Nephron (organoid): ENCODE measurements at regions not wholly inside any gene's neighbourhood (a gene's known extent, or its start where the extent isn't known, plus 50 kb on each side); places are given as distances from the start of the nearest gene placed in this dataset.

Source experiments
- H3K27ac Mint-ChIP-seq, 3 experiments: 2 replicates each; pipeline ENCODE4 v1.8.0; 2020; ENCODE audit warnings: mixed read lengths in 3 of 3, mild to moderate bottlenecking in 2 of 3, moderate library complexity in 1 of 3
- H3K27me3 Mint-ChIP-seq: 2 replicates; pipeline ENCODE4 v1.8.0; 2021; ENCODE audit warnings: low read depth, mild to moderate bottlenecking, moderate library complexity, mixed read lengths
- H3K36me3 Mint-ChIP-seq: 2 replicates; pipeline ENCODE4 v1.8.0; 2020; ENCODE audit warnings: low read depth, mixed read lengths
- H3K4me1 Mint-ChIP-seq: 2 replicates; pipeline ENCODE4 v1.8.0; 2020; ENCODE audit warnings: mixed read lengths
- H3K4me3 Mint-ChIP-seq, 3 experiments: 2 replicates each; pipeline ENCODE4 v1.8.0; 2020; ENCODE audit warnings: mild to moderate bottlenecking in 3 of 3, mixed read lengths in 3 of 3, moderate library complexity in 2 of 3
- H3K9me3 Mint-ChIP-seq: 2 replicates; pipeline ENCODE4 v1.8.0; 2020; ENCODE audit warnings: mixed read lengths
- CTCF ChIP-seq, 3 experiments: fragments of 200-600 bp; sonication (generic); IDR thresholded peaks; one replicate each; pipeline ENCODE4 v1.5.0; 2021; ENCODE audit warnings: antibody characterized with exemption in 3 of 3; ENCODE audit not compliant: unreplicated experiment in 3 of 3

GRCh38 chrX:25180242-25180641, 164.5 kb upstream of the ARX start:
- TF ChIP-seq CTCF (IDR thresholded peaks at IDR 0.05; ENCODE audit: unreplicated experiment in 3 of 3), result no peak
- Mint-ChIP-seq H3K27me3 (peaks cover 18% of the 10 kb centered on the region), H3K4me1 (peaks cover 12% of the 10 kb centered on the region), H3K9me3 (no peaks in the 10 kb centered on the region), H3K36me3 (no peaks in the 10 kb centered on the region), H3K27ac (no peak overlapping the region), H3K4me3 (no peak overlapping the region)

- H3K36me3 Mint-ChIP-seq, result no peaks in the 10 kb centered on the region
- TF ChIP-seq CTCF (IDR thresholded peaks at IDR 0.05; ENCODE audit: unreplicated experiment in 3 of 3), result no peak
- H3K27me3 Mint-ChIP-seq, result peaks cover 25% of the 10 kb centered on the region
- peaks cover 12% of the 10 kb centered on the region for H3K4me1 Mint-ChIP-seq
- H3K4me3 Mint-ChIP-seq, result no peak overlapping the region
- no peaks in the 10 kb centered on the region for H3K9me3 Mint-ChIP-seq
- peak overlapping the region in 1 of 3 experiments; percentile 26 for H3K27ac Mint-ChIP-seq
Measured at GRCh38 chrX:25178555-25178954, 162.8 kb upstream of the ARX start.

- H3K9me3 Mint-ChIP-seq, result no peaks in the 10 kb centered on the region
- no peak for TF ChIP-seq CTCF (IDR thresholded peaks at IDR 0.05; ENCODE audit: unreplicated experiment in 3 of 3)
- no peak overlapping the region for H3K27ac Mint-ChIP-seq
- peaks cover 20% of the 10 kb centered on the region for H3K27me3 Mint-ChIP-seq
- peaks cover 12% of the 10 kb centered on the region for H3K4me1 Mint-ChIP-seq
- no peak overlapping the region for H3K4me3 Mint-ChIP-seq
- H3K36me3 Mint-ChIP-seq, result no peaks in the 10 kb centered on the region
Measured at GRCh38 chrX:25175743-25176142, 160.0 kb upstream of the ARX start.

- Mint-ChIP-seq H3K9me3 (no peaks in the 10 kb centered on the region), H3K36me3 (no peaks in the 10 kb centered on the region)
- no peak for TF ChIP-seq CTCF (IDR thresholded peaks at IDR 0.05; ENCODE audit: unreplicated experiment in 3 of 3)
Measured at GRCh38 chrX:25175171-25175570, 159.4 kb upstream of the ARX start.

GRCh38 chrX:25166546-25166945, 150.8 kb upstream of the ARX start:
- Mint-ChIP-seq H3K4me1 (peaks cover 29% of the 10 kb centered on the region), H3K27me3 (no peaks in the 10 kb centered on the region), H3K36me3 (no peaks in the 10 kb centered on the region), H3K27ac (peak overlapping the region; percentile 62 to 92 (median 89)), H3K9me3 (no peaks in the 10 kb centered on the region), H3K4me3 (peak overlapping the region in 1 of 3 experiments; percentile 4)
- no peak for TF ChIP-seq CTCF (IDR thresholded peaks at IDR 0.05; ENCODE audit: unreplicated experiment in 3 of 3)

More at GRCh38 chrX:25175171-25175570, 159.4 kb upstream of the ARX start:
- peaks cover 12% of the 10 kb centered on the region for H3K4me1 Mint-ChIP-seq
- H3K4me3 Mint-ChIP-seq, result no peak overlapping the region
- H3K27ac Mint-ChIP-seq, result no peak overlapping the region
- peaks cover 20% of the 10 kb centered on the region for H3K27me3 Mint-ChIP-seq

GRCh38 chrX:25166145-25166544, 150.4 kb upstream of the ARX start:
- no peaks in the 10 kb centered on the region for H3K36me3 Mint-ChIP-seq
- peak overlapping the region; percentile 62 to 92 (median 89) for H3K27ac Mint-ChIP-seq
- H3K27me3 Mint-ChIP-seq, result no peaks in the 10 kb centered on the region
- no peak overlapping the region for H3K4me3 Mint-ChIP-seq
- peaks cover 29% of the 10 kb centered on the region for H3K4me1 Mint-ChIP-seq
- no peaks in the 10 kb centered on the region for H3K9me3 Mint-ChIP-seq
- TF ChIP-seq CTCF (IDR thresholded peaks at IDR 0.05; ENCODE audit: unreplicated experiment in 3 of 3), result no peak
